GM18867 (cell line): ENCODE measurements at regions not wholly inside any gene's neighbourhood (a gene's known extent, or its start where the extent isn't known, plus 50 kb on each side); places are given as distances from the start of the nearest gene placed in this dataset.
"Not testable (repeated sequence)": the region's sequence is repeated elsewhere in the genome, so short reads cannot be mapped to it uniquely, and the experiment has no call there.

Source experiments
- ATAC-seq: cut with Tn5 transposase; IDR thresholded peaks from one replicate; pipeline ENCODE4 v1.9.1; 2021; ENCODE audit warnings: mild to moderate bottlenecking, moderate library complexity; ENCODE audit not compliant: unreplicated experiment

DNA sequence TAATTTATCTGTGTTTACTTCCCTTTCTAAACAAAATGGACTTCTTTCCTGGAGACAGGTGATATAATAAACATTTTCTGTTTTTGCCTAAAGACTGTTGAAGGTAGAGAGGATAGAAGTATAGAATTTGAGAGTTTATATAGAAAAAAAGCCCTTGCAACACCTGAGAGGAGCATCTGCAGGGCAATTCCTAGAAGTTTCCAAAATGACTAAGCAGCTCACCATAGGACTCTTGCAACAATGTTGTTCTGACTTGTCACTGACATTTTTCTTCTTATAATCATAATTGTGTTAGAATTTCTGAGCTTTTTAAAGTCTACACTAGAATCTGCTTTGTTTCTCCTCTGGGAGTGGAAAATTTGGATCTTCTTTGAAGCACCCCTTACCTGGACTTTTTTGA lies 216.8 kb downstream of the TUSC1 start:
- ATAC-seq: no peak

DNA sequence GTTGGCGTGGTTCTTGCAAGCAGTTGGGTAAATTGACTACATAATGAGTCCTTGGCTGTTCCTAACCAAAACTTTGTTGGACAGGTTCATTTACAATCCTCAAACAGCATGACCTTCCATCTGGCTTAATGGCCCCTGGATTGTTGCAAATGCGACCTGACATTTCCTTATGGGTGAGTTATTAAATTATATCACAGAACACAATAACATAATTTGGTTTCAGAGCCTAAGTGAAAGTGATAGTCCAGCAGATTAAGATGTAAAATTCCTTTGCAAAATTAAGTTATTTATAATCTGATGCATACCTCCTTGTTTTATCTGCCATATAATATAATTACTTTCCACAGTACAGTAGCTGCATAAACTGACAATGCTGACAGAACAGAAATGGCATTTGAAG lies 224.4 kb downstream of the TUSC1 start:
- no peak for ATAC-seq

DNA sequence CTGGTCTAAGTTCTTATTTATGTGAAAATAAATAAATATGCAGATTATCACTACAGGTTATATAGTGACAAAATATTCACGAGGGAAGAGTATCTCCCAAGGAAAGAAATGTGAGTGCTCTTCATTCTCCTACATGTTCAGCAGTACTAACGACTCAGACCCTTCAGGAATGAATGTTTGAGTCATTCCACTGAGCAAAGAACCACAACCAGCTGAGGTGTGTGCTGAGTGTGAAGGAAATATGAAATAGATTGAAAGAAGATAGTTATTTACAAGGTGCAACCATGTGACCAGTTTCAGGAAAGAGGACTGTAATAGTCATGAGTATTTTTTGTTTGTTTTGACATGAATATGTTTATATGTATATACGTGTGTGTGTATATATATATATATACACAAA lies 228.7 kb downstream of the TUSC1 start:
- ATAC-seq: no peak

DNA sequence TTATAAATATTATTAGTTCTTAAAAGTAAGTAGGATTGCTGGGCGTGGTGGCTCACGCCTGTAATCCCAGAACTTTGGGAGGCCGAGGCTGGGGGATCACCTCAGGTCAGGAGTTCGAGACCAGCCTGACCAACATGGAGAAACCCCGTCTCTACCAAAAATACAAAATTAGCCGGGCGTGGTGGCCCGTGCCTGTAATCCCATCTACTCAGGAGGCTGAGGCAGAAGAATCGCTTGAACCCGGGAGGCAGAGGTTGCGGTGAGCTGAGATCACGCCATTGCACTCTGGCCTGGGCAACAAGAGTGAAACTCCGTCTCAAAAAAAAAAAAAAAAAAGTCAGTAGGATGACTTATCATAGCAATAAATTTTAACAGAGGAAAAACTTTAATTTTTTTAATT lies 232.5 kb downstream of the TUSC1 start:
- not testable (repeated sequence) for ATAC-seq

DNA sequence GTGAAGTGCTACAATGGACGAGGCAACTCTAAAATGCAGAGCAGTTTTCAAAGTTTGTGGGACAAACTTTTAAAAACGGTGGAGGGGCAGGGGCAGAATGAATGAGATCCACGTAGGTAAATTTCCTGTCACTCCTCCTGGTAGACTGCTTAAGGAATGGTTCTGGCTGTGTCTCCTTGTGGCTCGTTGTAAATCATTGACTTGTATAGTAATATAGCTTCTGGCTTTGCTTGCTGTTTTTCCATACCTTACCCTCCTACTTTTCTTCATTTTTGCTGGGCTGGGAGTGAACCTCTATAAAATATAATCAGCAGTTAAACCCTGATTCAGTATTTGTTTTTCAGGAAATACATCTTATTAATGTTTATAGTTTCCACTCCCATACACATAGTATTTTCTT lies 235.7 kb downstream of the TUSC1 start:
- ATAC-seq: no peak

DNA sequence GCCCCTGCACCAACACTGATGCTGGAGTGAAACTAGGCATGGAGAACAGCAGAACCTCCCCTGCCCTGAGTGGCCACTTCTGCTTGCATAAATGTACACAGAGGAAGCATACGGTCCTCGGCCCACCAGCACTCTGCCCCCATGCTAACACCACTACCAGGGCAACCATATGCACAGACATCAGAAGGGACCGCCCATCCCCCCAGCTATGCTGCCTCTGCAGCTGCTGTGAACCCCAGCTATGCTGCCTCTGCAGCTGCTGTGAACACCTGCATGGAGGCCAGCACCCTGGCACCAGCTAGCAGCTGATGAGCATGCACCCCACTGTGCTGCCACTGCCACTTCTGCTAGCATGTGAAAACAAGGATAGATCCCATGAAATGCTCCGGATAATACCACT lies 250.3 kb downstream of the TUSC1 start:
- ATAC-seq: no peak

DNA sequence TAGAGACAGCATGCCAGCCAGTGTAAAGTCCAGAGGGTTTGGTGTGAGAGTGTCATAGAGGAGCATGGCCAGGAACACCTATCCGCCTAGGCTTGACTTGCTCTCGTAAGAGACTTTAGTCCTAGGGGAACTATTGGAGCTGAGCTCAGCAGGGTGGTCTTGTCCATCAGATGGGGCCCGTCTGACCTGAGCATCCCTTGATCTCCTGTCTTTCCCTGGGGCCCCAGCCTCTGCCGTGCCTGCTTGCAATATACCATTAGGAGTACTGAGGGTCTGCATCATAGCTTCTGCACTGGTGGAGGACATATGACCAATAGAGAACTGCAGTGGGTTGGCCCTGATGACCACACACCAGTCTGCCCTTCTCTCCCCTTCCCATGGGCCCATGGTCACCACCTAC lies 251.0 kb downstream of the TUSC1 start:
- ATAC-seq: no peak

DNA sequence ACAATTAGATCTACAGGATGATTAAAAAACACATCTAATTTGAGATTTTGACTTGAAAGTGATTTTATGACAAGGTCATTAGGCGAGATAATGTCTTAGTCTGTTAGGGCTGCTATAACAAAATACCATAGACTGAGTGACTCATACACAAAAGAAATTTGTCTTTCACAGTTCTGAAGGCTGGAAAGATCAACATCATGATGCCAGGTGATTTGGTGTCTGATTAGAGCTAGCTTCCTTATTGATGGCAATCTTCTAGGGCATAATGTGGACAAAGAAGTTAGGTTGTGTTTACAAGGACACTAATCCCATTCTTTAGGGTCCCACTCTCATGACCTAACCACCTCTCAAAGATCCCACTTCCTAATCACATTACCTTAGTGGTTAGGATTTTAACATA lies 256.7 kb downstream of the TUSC1 start:
- no peak for ATAC-seq

DNA sequence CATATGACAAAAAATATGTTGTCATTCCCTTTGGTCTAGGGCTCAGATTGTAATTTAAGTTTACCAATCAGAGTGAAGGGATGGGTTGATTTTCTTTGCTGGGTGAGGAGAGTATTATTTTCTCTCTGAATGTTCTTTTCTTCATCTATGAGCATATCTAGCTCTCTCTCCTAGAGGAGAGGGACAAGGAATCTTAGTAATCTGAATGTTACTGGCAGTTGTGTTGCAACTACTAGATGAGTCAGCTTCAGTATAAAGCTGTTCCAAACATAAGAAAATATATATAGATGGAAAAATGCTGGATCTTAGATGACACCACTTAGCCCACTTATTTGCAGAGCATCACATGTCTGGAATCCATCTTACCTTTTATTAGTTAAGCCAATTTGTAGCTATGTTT lies 259.3 kb downstream of the TUSC1 start:
- ATAC-seq: no peak

DNA sequence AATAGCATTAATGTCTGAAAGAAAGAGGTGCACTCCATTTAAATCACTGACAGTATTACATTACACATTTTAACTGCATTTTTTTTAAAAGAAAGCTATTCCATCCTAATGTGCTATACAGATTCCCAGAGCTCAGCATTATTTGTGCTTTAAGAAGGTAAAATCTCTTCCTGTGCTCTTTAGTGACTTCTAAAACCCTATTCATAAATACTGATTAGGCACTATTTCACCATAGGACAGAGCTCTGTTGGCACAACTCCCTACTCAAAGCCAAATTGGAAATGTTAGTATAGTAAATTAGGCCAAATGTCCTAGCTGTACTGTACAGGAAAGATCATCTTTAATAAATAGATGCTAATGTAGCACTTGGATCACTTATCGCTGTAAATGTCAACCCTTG lies 262.5 kb downstream of the TUSC1 start:
- ATAC-seq: no peak

DNA sequence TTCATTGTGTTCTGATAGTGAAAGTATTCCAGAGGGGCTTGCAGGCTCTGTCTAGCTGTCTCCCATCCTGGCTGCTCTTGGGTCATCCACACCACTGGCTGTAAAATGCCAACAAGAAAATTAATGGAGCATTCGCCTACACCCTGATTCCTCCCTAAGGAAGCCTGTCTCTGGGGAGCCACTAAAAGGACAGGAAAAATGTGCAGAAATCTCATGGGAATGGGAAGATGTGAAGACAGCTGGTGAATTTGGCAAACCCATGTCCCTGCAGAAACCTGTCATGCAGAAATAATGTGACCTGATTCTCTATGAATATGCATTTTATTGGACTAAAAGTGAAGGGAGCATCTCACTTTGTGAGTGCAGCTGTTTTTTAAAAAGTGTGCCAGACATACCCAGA lies 265.6 kb downstream of the TUSC1 start:
- ATAC-seq: no peak

DNA sequence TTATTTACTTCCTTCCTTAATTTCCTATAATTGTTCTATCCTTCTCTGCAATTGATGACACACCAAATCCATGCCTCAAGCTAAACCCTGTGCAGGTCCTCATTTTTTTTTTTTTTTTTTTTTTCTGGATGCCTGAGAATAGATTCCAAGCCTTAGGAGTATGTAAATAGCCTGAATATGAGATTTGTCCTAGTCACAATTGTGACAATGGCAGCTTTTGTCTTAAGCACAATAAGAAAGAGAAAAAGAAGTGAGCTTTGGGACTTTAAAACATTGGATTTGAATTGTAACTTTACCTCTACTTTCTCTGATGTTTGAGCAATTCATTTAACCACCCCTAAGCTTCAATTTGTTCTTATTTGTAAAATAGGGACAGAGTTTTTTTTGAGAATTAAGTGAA lies 280.5 kb downstream of the TUSC1 start:
- ATAC-seq: no peak

DNA sequence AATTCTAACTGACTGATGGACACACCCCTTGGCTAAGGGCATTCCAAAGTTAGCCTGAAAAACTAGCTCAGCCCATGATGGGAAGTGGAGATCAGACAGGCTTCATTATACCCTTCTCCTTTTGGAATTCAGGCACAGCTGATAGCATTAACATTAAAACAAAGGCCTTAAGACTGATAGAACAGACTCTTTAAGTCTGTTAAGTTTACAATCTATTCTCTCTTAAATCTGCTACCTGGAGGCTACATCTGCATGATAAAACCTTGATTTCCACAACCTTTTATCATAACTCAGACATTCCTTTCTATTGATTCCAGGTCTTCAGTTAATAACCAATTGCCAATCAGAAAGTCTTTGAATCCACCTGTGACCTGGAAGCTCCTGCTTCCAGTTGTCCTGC lies 281.4 kb downstream of the TUSC1 start:
- ATAC-seq: no peak

DNA sequence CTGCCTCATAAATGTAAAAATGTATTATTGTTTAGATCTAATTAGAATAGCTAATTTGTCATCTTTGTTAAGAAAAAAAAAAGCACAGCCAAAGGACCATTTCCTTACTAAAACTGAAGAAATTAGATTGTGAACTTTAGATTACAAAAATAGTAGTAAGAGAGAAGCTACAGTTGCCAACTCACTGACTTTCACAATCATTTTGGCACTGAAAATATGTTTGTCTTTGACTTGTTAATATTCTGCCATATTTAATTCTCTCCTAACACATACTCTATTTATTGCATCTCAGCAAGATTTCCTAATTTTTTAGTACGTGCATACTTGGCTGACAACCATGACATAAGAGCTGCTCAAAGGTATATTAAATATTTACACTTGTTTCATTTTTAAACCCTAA lies 297.1 kb downstream of the TUSC1 start:
- ATAC-seq: no peak

DNA sequence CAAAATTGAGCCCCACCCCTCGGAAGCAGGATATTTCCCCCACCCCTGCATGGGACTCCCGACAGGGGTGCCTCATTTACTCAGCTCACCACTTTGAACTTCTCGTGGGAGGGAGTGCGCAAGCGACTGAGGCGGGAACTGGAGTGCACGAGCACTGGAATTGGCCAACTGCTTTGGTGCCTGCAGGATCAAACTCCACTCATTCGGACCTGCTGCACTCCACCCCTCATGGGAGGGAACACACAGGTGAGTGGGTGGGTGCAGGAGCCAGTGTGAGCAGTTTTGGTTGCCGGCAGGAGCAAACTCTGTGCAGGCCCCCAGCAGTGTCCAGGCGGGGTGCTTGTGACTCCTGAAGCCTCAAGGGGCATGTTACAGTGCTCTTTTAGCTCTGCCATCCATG lies 301.2 kb downstream of the TUSC1 start:
- ATAC-seq: no peak

DNA sequence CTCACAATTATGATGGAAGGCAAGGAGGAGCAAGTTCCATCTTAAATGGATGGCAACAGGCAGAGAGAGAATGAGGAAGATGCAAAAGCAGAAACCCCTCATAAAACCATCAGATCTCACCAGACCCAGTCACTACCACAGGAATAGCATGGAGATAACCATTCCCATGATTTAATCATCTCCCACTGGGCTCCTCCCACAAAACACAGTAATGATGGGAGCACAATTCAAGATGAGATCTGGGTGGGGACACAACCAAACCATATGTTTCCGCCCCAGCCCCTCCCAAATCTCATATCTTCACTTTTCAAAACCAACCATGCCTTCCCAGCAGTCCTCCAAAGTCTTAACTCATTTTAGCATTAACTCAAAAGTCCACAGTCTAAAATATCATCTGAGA lies 304.0 kb downstream of the TUSC1 start:
- ATAC-seq: no peak

DNA sequence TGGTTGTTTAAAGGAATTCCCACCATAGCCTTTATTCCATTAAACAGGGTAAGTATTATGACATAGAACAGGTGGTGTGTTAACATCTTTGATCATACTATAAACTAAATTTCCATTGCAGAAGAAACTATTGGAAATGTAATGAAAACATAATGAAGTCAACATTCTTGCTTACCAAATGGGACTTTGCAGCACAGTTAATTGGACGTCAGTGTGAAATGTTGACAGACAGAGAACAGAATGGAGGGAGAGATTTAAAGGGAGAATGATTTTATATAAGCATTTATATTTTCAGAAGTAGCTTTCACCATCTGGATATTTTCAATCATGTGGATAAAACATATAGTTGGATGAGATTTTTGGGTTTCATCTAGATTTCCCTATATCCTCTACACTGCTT lies 311.3 kb downstream of the TUSC1 start:
- no peak for ATAC-seq

DNA sequence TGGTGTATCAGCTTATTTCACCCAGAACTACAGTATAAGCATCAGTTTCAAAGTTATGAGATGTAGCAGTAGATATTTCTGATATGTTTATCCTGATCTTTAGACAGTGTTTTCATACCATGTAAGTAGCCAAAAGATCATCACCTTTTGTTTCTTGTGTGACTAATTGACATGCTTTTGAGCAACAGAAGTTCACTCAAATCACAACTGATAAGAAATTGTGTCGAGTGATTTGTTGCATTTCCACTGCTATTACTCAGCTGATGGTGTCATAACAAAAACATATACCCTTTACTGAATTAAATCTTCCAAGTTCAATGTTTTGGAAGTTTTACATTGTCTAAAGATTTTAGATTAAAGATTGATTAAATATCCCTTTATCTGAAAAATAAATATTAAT lies 324.5 kb downstream of the TUSC1 start:
- ATAC-seq: no peak

DNA sequence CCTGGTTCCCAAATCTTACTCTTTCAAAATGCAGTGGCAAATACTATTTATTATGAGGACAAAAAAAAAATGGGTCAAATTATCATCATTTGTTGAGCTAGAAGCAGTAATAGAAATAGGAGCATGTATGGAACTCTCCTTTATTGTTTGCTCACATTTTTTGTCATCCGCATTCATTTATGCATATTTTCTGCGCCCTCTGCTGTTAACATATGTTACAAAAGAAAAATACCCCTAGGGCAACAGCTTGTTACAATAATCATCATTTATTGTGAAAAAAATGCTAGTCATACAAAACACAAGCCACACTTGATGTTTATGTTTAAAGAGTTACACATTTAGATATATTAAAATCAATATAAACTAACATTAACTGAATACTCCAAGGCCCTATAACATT lies 328.2 kb downstream of the TUSC1 start:
- no peak for ATAC-seq

DNA sequence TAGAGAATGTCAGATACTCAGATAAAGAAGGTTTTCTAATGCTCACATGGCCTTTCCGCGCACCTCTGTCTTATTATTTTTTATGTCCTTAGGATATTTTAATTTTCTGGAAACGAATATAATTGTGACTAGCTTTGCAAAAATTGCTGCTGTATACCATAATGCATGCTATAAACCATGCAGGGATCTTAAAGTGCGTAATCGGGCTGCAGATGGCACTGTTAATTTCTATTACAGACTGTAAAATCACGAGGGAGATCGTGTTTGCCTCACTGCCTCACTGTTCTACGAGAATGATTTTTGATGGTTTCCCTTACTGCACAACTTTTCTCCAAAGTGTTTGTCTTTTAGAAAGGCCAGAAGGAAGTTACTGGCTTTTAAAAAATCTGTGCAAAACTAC lies 356.1 kb downstream of the TUSC1 start:
- no peak for ATAC-seq

DNA sequence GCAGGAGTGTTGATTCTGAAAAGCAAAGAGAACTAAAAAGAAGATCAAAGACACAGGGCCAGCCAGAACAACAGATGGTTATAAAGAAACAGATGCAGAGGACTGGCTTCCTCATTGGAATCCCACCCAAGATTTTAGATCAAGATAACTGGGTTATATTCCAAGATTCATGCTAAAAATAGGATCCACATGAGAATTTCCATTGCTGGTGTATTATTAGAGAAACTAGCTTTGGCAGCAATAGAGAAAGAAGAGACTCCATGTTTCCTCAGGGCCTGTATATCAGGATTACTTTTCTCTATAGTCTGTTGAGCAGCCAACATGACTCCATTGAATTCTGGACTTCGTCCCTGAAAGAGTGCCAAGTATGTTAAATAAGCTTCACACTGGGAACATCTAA lies 367.3 kb downstream of the TUSC1 start:
- ATAC-seq: no peak

DNA sequence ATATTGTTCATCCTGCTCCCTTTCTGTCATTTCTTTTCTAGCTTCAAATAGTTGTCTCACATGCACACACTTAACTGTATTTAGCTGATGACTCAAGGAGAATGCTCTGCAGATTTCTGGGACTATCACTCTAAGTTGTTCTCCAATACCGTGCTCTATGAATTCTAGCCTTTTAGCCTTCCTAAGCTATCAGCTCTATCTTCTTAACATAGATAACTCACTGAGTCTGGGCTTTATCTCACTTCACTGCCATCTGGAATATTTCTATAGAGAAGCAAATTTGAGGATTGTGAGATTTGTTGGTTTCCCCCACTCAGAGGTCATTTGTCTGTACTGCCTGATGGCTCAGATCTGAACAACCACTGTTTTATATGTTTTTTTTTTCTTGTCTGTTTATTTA lies 369.7 kb downstream of the TUSC1 start:
- no peak for ATAC-seq

DNA sequence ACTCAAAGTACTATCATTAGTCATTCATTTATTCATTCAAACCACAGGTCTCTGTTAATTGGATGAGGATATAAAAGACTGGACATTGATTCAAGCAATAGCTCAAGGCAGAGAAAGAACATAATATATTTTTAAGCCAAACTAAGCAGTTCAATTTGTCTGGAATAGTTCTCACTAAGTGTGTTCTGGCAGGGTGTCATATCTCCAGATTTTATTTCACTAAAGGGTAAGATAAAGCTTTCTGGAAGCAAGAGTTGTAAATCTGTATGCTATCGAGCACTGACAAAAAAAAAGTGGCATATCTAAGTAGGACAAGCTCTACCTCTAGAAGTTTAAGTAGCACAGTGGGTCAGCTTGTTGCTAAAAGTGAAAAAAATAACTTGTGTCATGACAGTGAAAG lies 375.6 kb downstream of the TUSC1 start:
- no peak for ATAC-seq

DNA sequence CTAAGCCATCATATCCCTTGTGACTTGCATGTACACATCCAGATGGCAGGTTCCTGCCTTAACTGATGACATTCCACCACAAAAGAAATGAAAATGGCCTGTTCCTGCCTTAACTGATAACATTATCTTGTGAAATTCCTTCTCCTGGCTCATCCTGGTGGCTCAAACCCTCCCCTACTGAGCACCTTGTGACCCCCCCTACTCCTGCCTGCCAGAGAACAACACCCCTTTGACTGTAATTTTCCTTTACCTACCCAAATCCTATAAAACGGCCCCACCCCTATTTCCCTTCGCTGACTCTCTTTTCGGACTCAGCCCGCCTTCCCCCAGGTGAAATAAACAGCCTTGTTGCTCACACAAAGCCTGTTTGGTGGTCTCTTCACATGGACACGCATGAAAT lies 390.0 kb downstream of the TUSC1 start:
- not testable (repeated sequence) for ATAC-seq
